H1 (cell line): ENCODE measurements at regions not wholly inside any gene's neighbourhood (a gene's known extent, or its start where the extent isn't known, plus 50 kb on each side); places are given as distances from the start of the nearest gene placed in this dataset.

Source experiments
- CTCF ChIA-PET: fragments of 300-600 bp; sonication (Branson Sonifier 250); formaldehyde crosslinking; loops from one replicate; lab custom pipeline; 2021; ENCODE audit not compliant: partially characterized antibody; lab: Charles Lee
- POLR2A ChIA-PET: fragments of 300-600 bp; sonication (Branson Sonifier 250); formaldehyde crosslinking; loops from one replicate; lab custom pipeline; 2021; ENCODE audit warnings: inconsistent platforms; ENCODE audit not compliant: partially characterized antibody; lab: Charles Lee
- DNase-seq, 2 experiments: peaks; one replicate each; pipeline versions ENCODE4 v3.0.0 to v3.0.0-alpha.2; 2010 to 2022; ENCODE audit warnings: low spot score in 2 of 2, low read depth in 1 of 2, mixed read lengths in 1 of 2
- FAIRE-seq: peaks from 2 replicates; lab custom pipeline; 2011; peaks lifted over from hg19 to GRCh38; lab: Jason Lieb, UNC
- H2AFZ ChIP-seq: 2 replicates; pipeline ENCODE4 v1.8.1; 2012; ENCODE audit warnings: low read length, inconsistent platforms
- H2AK5ac ChIP-seq: 2 replicates; pipeline ENCODE4 v1.6.1; 2013; ENCODE audit warnings: low read depth, low read length
- H2BK120ac ChIP-seq: replicated peaks from 2 replicates; pipeline ENCODE3; 2013; ENCODE audit warnings: low read depth, low read length, inconsistent platforms
- H2BK12ac ChIP-seq: 2 replicates; pipeline ENCODE4 v1.6.1; 2013; ENCODE audit warnings: low read depth, low read length
- H2BK15ac ChIP-seq: 2 replicates; pipeline ENCODE4 v1.6.1; 2013; ENCODE audit warnings: low read length
- H2BK20ac ChIP-seq: 2 replicates; pipeline ENCODE4 v1.6.1; 2013; ENCODE audit warnings: low read length
- H2BK5ac ChIP-seq: 2 replicates; pipeline ENCODE4 v1.6.1; 2013; ENCODE audit warnings: low read depth, low read length
- H3K14ac ChIP-seq: 2 replicates; pipeline ENCODE4 v1.6.1; 2013; ENCODE audit warnings: inconsistent platforms; ENCODE audit not compliant: insufficient read length
- H3K18ac ChIP-seq: 2 replicates; pipeline ENCODE4 v1.6.1; 2013; ENCODE audit warnings: low read length; ENCODE audit errors: extremely low read depth
- H3K23ac ChIP-seq: 2 replicates; pipeline ENCODE4 v1.6.1; 2013; ENCODE audit warnings: inconsistent platforms; ENCODE audit not compliant: insufficient read length
- H3K23me2 ChIP-seq: 2 replicates; pipeline ENCODE4 v1.6.1; 2013; ENCODE audit warnings: low read depth, low read length
- H3K27ac ChIP-seq: 2 replicates; pipeline ENCODE4 v1.6.1; 2011; ENCODE audit warnings: low read depth, low read length, inconsistent platforms
- H3K27me3 ChIP-seq, 4 experiments: replicated peaks in 1 of 4; 1 replicate in 1 of 4; 2 replicates in 3 of 4; pipeline versions ENCODE4 v1.6.1 to v1.8.1; 2011 to 2013; ENCODE audit warnings: low read length in 3 of 4, mild to moderate bottlenecking in 3 of 4, inconsistent platforms in 2 of 4, mixed read lengths in 2 of 4, moderate library complexity in 1 of 4; ENCODE audit not compliant: control insufficient read depth in 3 of 4, insufficient read depth in 3 of 4; ENCODE audit errors: extremely low read depth in 1 of 4
- H3K36me3 ChIP-seq, 4 experiments: 2 replicates each; pipeline versions ENCODE4 v1.6.1 to v1.8.1; 2011 to 2013; ENCODE audit warnings: mild to moderate bottlenecking in 4 of 4, low read length in 3 of 4, moderate library complexity in 2 of 4, control low read depth in 1 of 4, inconsistent platforms in 1 of 4; ENCODE audit not compliant: insufficient read depth in 4 of 4, control insufficient read depth in 2 of 4
- H3K4ac ChIP-seq: replicated peaks from 2 replicates; pipeline ENCODE3; 2013; ENCODE audit warnings: low read length, low read depth, mixed read lengths, inconsistent platforms; ENCODE audit not compliant: insufficient read length
- H3K4me1 ChIP-seq, 4 experiments: replicated peaks in 1 of 4; 1 replicate in 1 of 4; 2 replicates in 3 of 4; pipeline versions ENCODE4 v1.6.1 to v1.8.1; 2011 to 2013; ENCODE audit warnings: low read length in 3 of 4, inconsistent platforms in 2 of 4, mixed read lengths in 1 of 4; ENCODE audit not compliant: insufficient read depth in 4 of 4, control insufficient read depth in 3 of 4
- H3K4me2 ChIP-seq, 2 experiments: 2 replicates each; pipeline versions ENCODE4 v1.6.1 to v1.8.1; 2011 to 2013; ENCODE audit warnings: low read depth in 2 of 2, low read length in 2 of 2, control low read depth in 1 of 2, inconsistent platforms in 1 of 2, mild to moderate bottlenecking in 1 of 2; ENCODE audit not compliant: insufficient read depth in 1 of 2
- H3K4me3 ChIP-seq, 4 experiments: fragments of 200-600, 300-600 bp in 1 of 4; sonication (generic), shearing (Covaris generic), sonication (Bioruptor Twin) in 1 of 4; 2 replicates each; pipeline versions ENCODE4 v1.5.1 to v1.8.1; 2011 to 2016; ENCODE audit warnings: low read length in 4 of 4, low read depth in 3 of 4, control low read depth in 2 of 4, inconsistent platforms in 2 of 4, mild to moderate bottlenecking in 2 of 4, mixed read lengths in 1 of 4, moderate library complexity in 1 of 4; ENCODE audit not compliant: insufficient read depth in 2 of 4; ENCODE audit errors: extremely low read depth in 1 of 4
- H3K56ac ChIP-seq: replicated peaks from 2 replicates; pipeline ENCODE3; 2013; ENCODE audit warnings: low read depth, mild to moderate bottlenecking, mixed read lengths, low read length, inconsistent platforms; ENCODE audit not compliant: insufficient read length
- H3K79me1 ChIP-seq: 2 replicates; pipeline ENCODE4 v1.6.1; 2013; ENCODE audit warnings: low read depth, low read length, control low read depth
- H3K79me2 ChIP-seq, 2 experiments: 2 replicates each; pipeline versions ENCODE4 v1.6.1 to v1.8.1; 2012 to 2013; ENCODE audit warnings: low read length in 2 of 2, mild to moderate bottlenecking in 2 of 2, inconsistent platforms in 1 of 2; ENCODE audit not compliant: insufficient read depth in 2 of 2, control insufficient read depth in 1 of 2
- H3K9ac ChIP-seq, 4 experiments: replicated peaks in 1 of 4; 1 replicate in 1 of 4; 2 replicates in 3 of 4; pipeline versions ENCODE4 v1.6.1 to v1.8.1; 2011 to 2013; ENCODE audit warnings: low read depth in 3 of 4, low read length in 3 of 4, control low read depth in 2 of 4, mild to moderate bottlenecking in 2 of 4, moderate library complexity in 2 of 4, inconsistent platforms in 1 of 4; ENCODE audit errors: extremely low read depth in 1 of 4
- H3K9me3 ChIP-seq, 2 experiments: 2 replicates each; pipeline versions ENCODE4 v1.6.1 to v1.8.1; 2012 to 2013; ENCODE audit warnings: mild to moderate bottlenecking in 2 of 2, moderate library complexity in 2 of 2, control low read depth in 1 of 2, inconsistent platforms in 1 of 2, low read depth in 1 of 2, low read length in 1 of 2, mixed read lengths in 1 of 2; ENCODE audit not compliant: insufficient read depth in 2 of 2
- H4K20me1 ChIP-seq, 2 experiments: replicated peaks in 1 of 2; 2 replicates each; pipeline versions ENCODE3 to v1.8.1; 2011 to 2013; ENCODE audit warnings: inconsistent platforms in 2 of 2, low read length in 2 of 2, mild to moderate bottlenecking in 1 of 2; ENCODE audit not compliant: insufficient read depth in 2 of 2, control insufficient read depth in 1 of 2
- H4K5ac ChIP-seq: 2 replicates; pipeline ENCODE4 v1.6.1; 2013; ENCODE audit warnings: low read length, low read depth, mixed read lengths, inconsistent platforms; ENCODE audit not compliant: insufficient read length
- H4K8ac ChIP-seq: 2 replicates; pipeline ENCODE4 v1.8.0; 2013; ENCODE audit warnings: mild to moderate bottlenecking, moderate library complexity, low read length, inconsistent platforms; ENCODE audit not compliant: insufficient read depth; ENCODE audit errors: extremely low read depth
- H4K91ac ChIP-seq: replicated peaks from 2 replicates; pipeline ENCODE3; 2013; ENCODE audit warnings: low read length, mixed read lengths, inconsistent platforms; ENCODE audit not compliant: insufficient read length
- CBX8 ChIP-seq: fragments of 300-800, 300-1000 bp; sonication (generic); IDR thresholded peaks from 2 replicates; pipeline ENCODE4 v1.7.1; 2016; ENCODE audit warnings: low read depth, low read length, borderline replicate concordance
- CEBPB ChIP-seq: IDR thresholded peaks from 2 replicates; pipeline ENCODE4 v1.6.1; 2012; ENCODE audit warnings: low read depth, low read length
- EP300 ChIP-seq, 2 experiments: IDR thresholded peaks; 1 replicate in 1 of 2; 2 replicates in 1 of 2; pipeline ENCODE4 v1.6.1; 2011 to 2012; ENCODE audit warnings: low read depth in 2 of 2, low read length in 2 of 2, mild to moderate bottlenecking in 2 of 2, borderline replicate concordance in 1 of 2, inconsistent platforms in 1 of 2, moderate library complexity in 1 of 2
- HDAC2 ChIP-seq, 2 experiments: fragments of 300-600 bp in 1 of 2; sonication (generic) in 1 of 2; IDR thresholded peaks; 2 replicates each; pipeline ENCODE4 v1.6.1; 2011 to 2012; ENCODE audit warnings: low read depth in 2 of 2, low read length in 2 of 2, mild to moderate bottlenecking in 2 of 2, moderate library complexity in 2 of 2, borderline replicate concordance in 1 of 2, inconsistent platforms in 1 of 2
- JUN ChIP-seq: IDR thresholded peaks from 2 replicates; pipeline ENCODE4 v1.6.1; 2011; ENCODE audit warnings: low read depth, mild to moderate bottlenecking, improper control_type of control experiment, low read length
- NANOG ChIP-seq: IDR thresholded peaks from 2 replicates; pipeline ENCODE4 v1.6.1; 2011; ENCODE audit warnings: low read length, low read depth, mild to moderate bottlenecking, inconsistent platforms; ENCODE audit not compliant: insufficient read depth, poor library complexity, severe bottlenecking
- RNF2 ChIP-seq: fragments of 200-900, 300-1000 bp; sonication (generic); IDR thresholded peaks from 2 replicates; pipeline ENCODE4 v1.7.1; 2016; ENCODE audit warnings: borderline replicate concordance, low read depth, mild to moderate bottlenecking, antibody characterized with exemption, low read length; ENCODE audit not compliant: poor library complexity, severe bottlenecking; ENCODE audit errors: missing control alignments
- TAF7 ChIP-seq: optimal IDR thresholded peaks from 2 replicates; pipeline ENCODE3; 2011; ENCODE audit warnings: low read depth, mild to moderate bottlenecking, inconsistent platforms, low read length, moderate library complexity, borderline replicate concordance
- TCF12 ChIP-seq: IDR thresholded peaks from 2 replicates; pipeline ENCODE4 v1.6.1; 2011; ENCODE audit warnings: low read depth, mild to moderate bottlenecking, low read length
- WGBS, 2 experiments: shearing (Covaris generic) in 1 of 2; methylation state at CpG; one replicate each; pipeline versions ENCODE4 v1.1.6 to v1.1.7; 2013 to 2015; ENCODE audit warnings: low lambda C conversion rate in 2 of 2, mixed read lengths in 2 of 2, inconsistent platforms in 1 of 2, low coverage in 1 of 2, missing lambda C conversion rate in 1 of 2; ENCODE audit not compliant: insufficient replicate concordance in 2 of 2, insufficient coverage in 1 of 2, insufficient read length in 1 of 2; ENCODE audit errors: extremely low coverage in 1 of 2, missing lambda C conversion rate in 1 of 2; 5-methylcytosine and 5-hydroxymethylcytosine counted together

GRCh38 chr16:86993426-86994110 is 323.6 kb downstream of the C16orf95 start:
- no peak overlapping the region for H2BK120ac ChIP-seq
- no peak overlapping the region for H2AK5ac ChIP-seq
- H4K5ac ChIP-seq: no peak overlapping the region
- H3K18ac ChIP-seq: no peak overlapping the region
- no peaks in the 10 kb centered on the region for H3K79me2 ChIP-seq
- H3K27ac ChIP-seq: no peak overlapping the region
- no peak overlapping the region for H3K4me2 ChIP-seq
- H3K4me3 ChIP-seq: no peak overlapping the region
- no peak overlapping the region for H2BK20ac ChIP-seq
- H3K9me3 ChIP-seq: no peaks in the 10 kb centered on the region
- H4K20me1 ChIP-seq: no peaks in the 10 kb centered on the region
- no peak for DNase-seq
- TF ChIP-seq JUN: no peak
- TF ChIP-seq CBX8: no peak
- no peak for TF ChIP-seq RNF2
- TF ChIP-seq EP300 (IDR thresholded peaks at IDR 0.05; ENCODE audit: borderline replicate concordance in 1 of 2, low read depth in 2 of 2, low read length in 2 of 2): no peak
- TF ChIP-seq NANOG: no peak
- no peak for TF ChIP-seq CEBPB
- no peak for TF ChIP-seq TCF12
- no peak for TF ChIP-seq HDAC2 (IDR thresholded peaks at IDR 0.05; ENCODE audit: borderline replicate concordance in 1 of 2, low read depth in 2 of 2, low read length in 2 of 2)
- no peak for TF ChIP-seq TAF7
- H3K56ac ChIP-seq: no peak overlapping the region
- no peak overlapping the region for H2AFZ ChIP-seq
- no peak overlapping the region for H2BK15ac ChIP-seq
- 95% methylated on average over 22 of the region's 26 CpGs; no CpG with 5 or more reads in 1 of the 2 experiments for WGBS, 2 experiments
- H4K8ac ChIP-seq: no peak overlapping the region
- no peak overlapping the region for H3K23ac ChIP-seq
- no peaks in the 10 kb centered on the region for H3K27me3 ChIP-seq
- no peaks in the 10 kb centered on the region; a peak in 1 of 8 replicates for H3K36me3 ChIP-seq
- no peak overlapping the region for H3K4ac ChIP-seq
- H4K91ac ChIP-seq: no peak overlapping the region
- no peaks in the 10 kb centered on the region; a peak in 1 of 7 replicates for H3K4me1 ChIP-seq
- FAIRE-seq: no peak
- peaks cover 2% of the 10 kb centered on the region for H3K23me2 ChIP-seq
- H2BK5ac ChIP-seq: no peak overlapping the region
- 0 out of 2 replicates have a peak, but pooled peaks cover under 1% of the 10 kb centered on the region for H3K79me1 ChIP-seq
- H3K14ac ChIP-seq: no peak overlapping the region
- POLR2A ChIA-PET: interaction anchor here (1.0 kb wide), 1 partner anchor 10 kb away, joined by 3 read pairs; no protein-coding TSS in a partner anchor
- CTCF ChIA-PET: interaction anchor here (1.4 to 1.6 kb wide), 3 partner anchors 24 to 120 kb away, joined by 4 to 8 read pairs (median 5); no protein-coding TSS in a partner anchor
- H3K9ac ChIP-seq: no peak overlapping the region
- H2BK12ac ChIP-seq: no peak overlapping the region
